GM12874 (cell line): ENCODE measurements at regions not wholly inside any gene's neighbourhood (a gene's known extent, or its start where the extent isn't known, plus 50 kb on each side); places are given as distances from the start of the nearest gene placed in this dataset.

Experiments used
- CTCF ChIP-seq: IDR thresholded peaks from 2 replicates; pipeline ENCODE4 v1.5.1; 2011; ENCODE audit warnings: low read depth, mild to moderate bottlenecking, control low read depth, low read length, moderate library complexity; ENCODE audit not compliant: insufficient read depth

DNA sequence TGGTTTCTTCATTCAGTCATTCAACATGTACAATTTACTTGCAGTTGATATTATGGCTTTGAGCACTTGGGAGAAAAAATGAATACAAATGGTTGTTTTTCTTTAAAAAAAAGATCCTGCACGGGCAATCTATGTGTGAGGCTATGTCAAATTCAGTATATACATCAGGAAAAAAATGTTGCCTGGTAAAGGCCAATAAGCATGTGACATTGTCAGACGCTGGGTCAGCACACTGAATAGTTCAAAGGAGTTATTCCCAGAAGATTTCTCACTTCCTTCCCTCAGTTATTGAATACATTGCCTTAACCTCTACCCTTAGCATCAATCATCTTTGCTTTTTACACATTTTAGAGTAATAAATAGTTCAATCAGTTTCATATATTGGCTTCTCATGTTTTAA is 319.2 kb downstream of the NUAK1 start:
- TF ChIP-seq CTCF, result no peak

DNA sequence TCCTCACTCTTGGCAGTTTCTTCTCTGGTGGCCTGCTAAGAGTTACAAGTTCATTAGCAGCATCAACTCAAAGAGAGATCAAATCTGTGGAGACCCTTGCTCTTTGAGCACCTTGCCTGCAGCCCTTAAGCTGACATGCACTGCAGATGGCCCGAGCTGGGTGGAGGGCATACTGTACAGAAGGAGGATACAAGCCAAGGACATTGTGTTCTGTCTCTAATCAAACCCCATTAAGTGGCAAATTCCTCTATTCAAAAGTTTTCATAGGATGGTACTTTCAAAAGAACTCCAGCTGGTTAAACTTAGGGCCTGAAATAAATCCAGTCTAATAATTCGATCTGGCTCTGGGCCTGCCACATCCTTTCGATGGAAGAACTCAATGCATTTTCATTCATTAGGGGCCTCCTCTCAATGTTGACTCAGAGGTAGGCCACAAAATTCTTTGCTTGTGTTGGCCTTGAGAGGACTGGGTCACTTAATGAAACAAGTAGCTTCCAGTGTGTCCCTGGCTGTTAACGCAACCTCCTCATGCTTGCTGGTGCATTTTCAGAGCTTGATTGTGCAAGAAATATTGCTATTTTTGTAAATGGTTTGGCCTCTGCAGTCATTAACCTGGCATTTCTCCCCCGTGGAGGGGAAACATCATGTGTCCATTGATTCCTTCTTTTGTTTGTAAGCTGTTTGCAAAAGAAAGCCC is 318.2 kb downstream of the NUAK1 start:
- TF ChIP-seq CTCF, result no peak

- TF ChIP-seq CTCF, result no peak
These were observed 316.3 kb downstream of the NUAK1 start for GRCh38 chr12:105822131-105823105.

DNA sequence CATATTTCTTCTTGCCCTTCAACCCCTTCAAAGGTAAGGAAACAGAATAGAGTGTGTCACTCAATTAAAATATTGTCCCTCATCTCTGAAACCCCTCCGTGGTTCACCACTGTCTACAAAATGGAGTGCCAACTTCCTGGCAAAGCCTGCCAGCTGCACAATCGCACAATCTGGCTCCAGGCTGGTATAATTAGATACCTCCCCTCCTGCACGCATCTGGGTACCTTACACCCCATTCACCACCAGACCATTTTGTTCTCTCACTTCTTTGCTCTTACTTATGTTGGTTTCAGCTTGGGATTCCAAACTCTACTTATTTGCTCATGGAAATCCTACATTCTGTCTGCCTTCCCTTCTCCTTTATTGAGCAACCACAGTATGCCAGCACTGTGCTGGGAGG is 314.9 kb downstream of the NUAK1 start:
- no peak for TF ChIP-seq CTCF

- TF ChIP-seq CTCF, result no peak
These were observed 313.6 kb downstream of the NUAK1 start for GRCh38 chr12:105825141-105825540.

DNA sequence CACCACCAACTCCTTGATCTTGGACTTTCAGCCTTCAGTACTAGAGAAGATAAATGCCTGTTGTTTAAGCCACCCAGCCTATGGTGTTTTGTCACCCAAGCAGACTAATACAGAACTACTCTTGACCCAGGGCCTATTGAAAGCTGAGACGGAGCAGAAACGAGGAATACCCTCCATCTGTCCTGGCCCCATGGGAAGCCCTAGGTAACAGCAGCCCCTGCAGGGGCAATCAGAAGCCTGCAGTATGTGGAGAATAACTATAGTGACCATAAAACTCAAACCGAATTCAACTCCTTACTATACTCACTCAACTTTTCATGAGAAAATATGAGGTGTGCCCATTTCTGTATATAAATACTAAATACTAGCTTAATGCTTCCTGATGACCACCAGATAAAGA is 307.4 kb downstream of the NUAK1 start:
- no peak for TF ChIP-seq CTCF

- no peak for TF ChIP-seq CTCF
These were observed 306.7 kb downstream of the NUAK1 start for GRCh38 chr12:105832021-105832420.
